Right atrium auricular region (tissue), 2 donors: ENCODE measurements at regions not wholly inside any gene's neighbourhood (a gene's known extent, or its start where the extent isn't known, plus 50 kb on each side); places are given as distances from the start of the nearest gene placed in this dataset.
"Not testable (repeated sequence)": the region's sequence is repeated elsewhere in the genome, so short reads cannot be mapped to it uniquely, and the experiment has no call there.

Experiments used
- DNase-seq: peaks from one replicate; pipeline ENCODE4 v3.0.0-alpha.2; 2019; ENCODE audit warnings: low spot score
- H3K27ac ChIP-seq, 2 donors: fragments of 200-600 bp; sonication (generic); 1 replicate in 1 of 2; 2 replicates in 1 of 2; pipeline ENCODE4 v1.5.1; 2016 to 2019
- H3K27me3 ChIP-seq, 2 donors: fragments of 200-600 bp; sonication (generic); one replicate each; pipeline versions ENCODE4 v1.5.1 to v1.6.0; 2017 to 2019
- H3K36me3 ChIP-seq: fragments of 200-600 bp; sonication (generic); one replicate; pipeline ENCODE4 v1.5.1; 2016
- H3K4me1 ChIP-seq, 2 donors: fragments of 200-600 bp; sonication (generic); one replicate each; pipeline versions ENCODE4 v1.5.1 to v1.6.0; 2017 to 2019
- H3K4me3 ChIP-seq, 2 donors: fragments of 200-600 bp; sonication (generic); 1 replicate in 1 of 2; 2 replicates in 1 of 2; pipeline ENCODE4 v1.5.1; 2017 to 2019; ENCODE audit warnings: mild to moderate bottlenecking in 1 of 2, moderate library complexity in 1 of 2
- H3K9me3 ChIP-seq, 2 donors: fragments of 200-600 bp; sonication (generic); one replicate each; pipeline ENCODE4 v1.5.1; 2019
- TF ChIP-seq, protein P1 (sequence below), 2 donors: fragments of 200-600 bp; sonication (generic); IDR thresholded peaks; one replicate each; pipeline ENCODE4 v1.5.1; 2019; ENCODE audit warnings: antibody characterized with exemption in 2 of 2

DNA sequence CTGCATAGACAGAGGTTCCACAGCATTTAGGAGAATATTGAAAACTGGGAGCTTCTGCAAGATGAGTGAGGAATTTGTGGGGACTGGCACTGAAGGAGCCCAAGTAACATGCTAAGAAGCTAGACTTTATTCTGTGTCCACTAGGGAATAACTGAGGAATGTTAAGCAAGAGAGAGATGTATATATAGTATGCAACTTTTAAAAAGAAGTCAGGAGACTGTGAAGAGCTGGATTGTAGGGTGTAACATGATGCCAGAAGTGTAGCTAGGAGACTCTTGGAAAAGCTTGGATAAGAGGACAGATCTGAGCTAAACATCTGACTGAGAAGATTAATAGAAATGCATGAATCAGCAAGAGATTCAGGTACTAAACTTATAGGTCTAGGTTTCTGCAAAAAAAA lies 270.6 kb upstream of the MMADHC start:
- TF ChIP-seq, protein P1, sequence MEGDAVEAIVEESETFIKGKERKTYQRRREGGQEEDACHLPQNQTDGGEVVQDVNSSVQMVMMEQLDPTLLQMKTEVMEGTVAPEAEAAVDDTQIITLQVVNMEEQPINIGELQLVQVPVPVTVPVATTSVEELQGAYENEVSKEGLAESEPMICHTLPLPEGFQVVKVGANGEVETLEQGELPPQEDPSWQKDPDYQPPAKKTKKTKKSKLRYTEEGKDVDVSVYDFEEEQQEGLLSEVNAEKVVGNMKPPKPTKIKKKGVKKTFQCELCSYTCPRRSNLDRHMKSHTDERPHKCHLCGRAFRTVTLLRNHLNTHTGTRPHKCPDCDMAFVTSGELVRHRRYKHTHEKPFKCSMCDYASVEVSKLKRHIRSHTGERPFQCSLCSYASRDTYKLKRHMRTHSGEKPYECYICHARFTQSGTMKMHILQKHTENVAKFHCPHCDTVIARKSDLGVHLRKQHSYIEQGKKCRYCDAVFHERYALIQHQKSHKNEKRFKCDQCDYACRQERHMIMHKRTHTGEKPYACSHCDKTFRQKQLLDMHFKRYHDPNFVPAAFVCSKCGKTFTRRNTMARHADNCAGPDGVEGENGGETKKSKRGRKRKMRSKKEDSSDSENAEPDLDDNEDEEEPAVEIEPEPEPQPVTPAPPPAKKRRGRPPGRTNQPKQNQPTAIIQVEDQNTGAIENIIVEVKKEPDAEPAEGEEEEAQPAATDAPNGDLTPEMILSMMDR (IDR thresholded peaks at IDR 0.05), result no peak
- Histone ChIP-seq H3K9me3 (no peaks in the 10 kb centered on the region), H3K27ac (no peak overlapping the region), H3K4me1 (no peaks in the 10 kb centered on the region), H3K4me3 (no peak overlapping the region), H3K27me3 (no peaks in the 10 kb centered on the region), H3K36me3 (no peaks in the 10 kb centered on the region)
- no peak for DNase-seq

DNA sequence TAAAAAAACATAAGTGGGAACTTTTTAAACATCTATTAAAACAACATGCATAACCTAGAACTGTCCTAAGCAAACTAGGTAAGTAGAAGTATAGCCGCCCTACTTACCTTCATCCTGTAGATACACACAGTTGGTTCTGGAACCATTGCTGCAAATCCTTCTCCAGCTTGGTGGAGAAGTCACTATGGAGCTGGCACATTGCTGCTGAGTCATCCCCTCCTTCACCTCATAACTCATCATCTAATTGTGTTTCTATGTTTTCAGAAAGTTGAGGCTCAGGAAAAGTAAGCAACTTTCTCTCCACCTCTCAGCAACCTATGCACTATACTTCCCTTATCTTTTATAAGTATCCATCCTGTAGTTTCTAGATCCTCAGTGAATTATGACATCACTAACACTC lies 269.8 kb upstream of the MMADHC start:
- no peak for DNase-seq
- TF ChIP-seq, protein P1 (IDR thresholded peaks at IDR 0.05), result no peak
- no peaks in the 10 kb centered on the region for H3K27me3 ChIP-seq
- no peaks in the 10 kb centered on the region for H3K4me1 ChIP-seq
- H3K36me3 ChIP-seq, result no peaks in the 10 kb centered on the region
- no peak overlapping the region for H3K27ac ChIP-seq
- H3K4me3 ChIP-seq, result no peak overlapping the region
- H3K9me3 ChIP-seq, result no peaks in the 10 kb centered on the region

DNA sequence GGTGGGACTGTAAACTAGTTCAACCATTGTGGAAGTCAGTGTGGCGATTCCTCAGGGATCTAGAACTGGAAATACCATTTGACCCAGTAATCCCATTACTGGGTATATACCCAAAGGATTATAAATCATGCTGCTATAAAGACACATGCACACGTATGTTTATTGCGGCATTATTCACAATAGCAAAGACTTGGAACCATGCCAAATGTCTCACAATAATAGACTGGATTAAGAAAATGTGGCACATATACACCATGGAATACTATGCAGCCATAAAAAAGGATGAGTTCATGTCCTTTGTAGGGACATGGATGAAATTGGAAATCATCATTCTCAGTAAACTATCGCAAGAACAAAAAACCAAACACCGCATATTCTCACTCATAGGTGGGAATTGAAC lies 268.3 kb upstream of the MMADHC start:
- not testable (repeated sequence) for H3K4me3 ChIP-seq, H3K4me1 ChIP-seq, H3K9me3 ChIP-seq, H3K27ac ChIP-seq, H3K36me3 ChIP-seq, DNase-seq, H3K27me3 ChIP-seq

DNA sequence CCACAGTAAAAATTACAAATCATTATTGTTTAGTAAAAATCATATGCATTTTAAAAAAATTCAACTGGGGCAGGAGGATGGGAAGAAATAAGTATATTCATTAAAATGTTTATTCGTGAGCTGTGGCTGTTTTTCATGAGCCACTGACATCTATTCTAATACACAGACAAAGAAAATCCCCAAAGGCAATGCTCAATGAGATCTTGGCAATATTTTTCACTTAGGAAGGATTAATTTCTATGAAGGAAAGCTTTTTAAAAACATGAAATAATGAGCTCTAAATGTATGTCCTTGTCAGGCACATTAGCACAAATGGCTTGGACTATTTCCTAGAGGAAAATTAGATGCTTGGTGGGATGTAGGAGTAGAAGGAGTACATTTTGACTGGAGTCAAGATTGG lies 262.0 kb upstream of the MMADHC start:
- Histone ChIP-seq H3K4me1 (no peaks in the 10 kb centered on the region), H3K36me3 (no peaks in the 10 kb centered on the region), H3K27me3 (no peaks in the 10 kb centered on the region), H3K9me3 (no peaks in the 10 kb centered on the region), H3K27ac (no peak overlapping the region), H3K4me3 (no peak overlapping the region)
- no peak for DNase-seq
- TF ChIP-seq, protein P1 (IDR thresholded peaks at IDR 0.05), result no peak

DNA sequence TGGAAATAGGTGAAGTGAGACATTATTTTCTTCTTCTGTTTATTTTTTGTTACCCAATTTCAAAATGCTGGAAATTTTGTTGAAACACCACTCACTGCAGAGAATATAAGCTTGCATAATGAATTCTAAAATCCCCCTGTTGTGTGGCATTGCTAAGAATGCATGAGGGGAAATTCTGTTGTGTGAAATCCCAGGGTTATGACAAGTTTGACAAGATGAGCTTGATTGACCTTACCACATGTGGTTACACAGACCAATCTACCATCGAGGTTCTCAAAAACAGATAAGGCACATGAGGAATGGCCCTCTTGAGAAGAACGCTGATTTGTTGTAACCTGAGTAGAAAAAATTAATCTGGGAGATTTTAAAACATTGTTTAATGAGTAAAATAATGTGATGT lies 261.6 kb upstream of the MMADHC start:
- Histone ChIP-seq H3K4me3 (no peak overlapping the region), H3K27ac (no peak overlapping the region), H3K4me1 (no peaks in the 10 kb centered on the region), H3K27me3 (no peaks in the 10 kb centered on the region), H3K36me3 (no peaks in the 10 kb centered on the region), H3K9me3 (no peaks in the 10 kb centered on the region)
- no peak for DNase-seq
- TF ChIP-seq, protein P1 (IDR thresholded peaks at IDR 0.05), result no peak

DNA sequence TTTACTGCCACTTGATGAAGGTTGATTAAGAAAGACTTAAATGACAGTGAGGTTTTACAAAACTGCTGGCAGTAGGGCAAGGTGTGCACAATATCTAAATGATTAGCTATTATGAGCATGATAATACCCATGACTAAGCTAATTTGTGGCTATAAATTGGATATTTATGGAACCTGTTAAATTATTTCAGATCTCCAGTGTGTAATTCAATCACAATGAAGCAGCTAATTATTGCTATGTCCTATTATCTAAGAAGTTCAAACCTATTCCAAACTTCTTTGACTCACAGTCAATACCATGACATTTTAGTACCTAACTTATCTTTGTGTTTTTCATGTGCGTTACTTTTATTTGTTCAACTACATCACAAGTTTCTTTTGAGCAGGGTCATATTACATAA lies 253.8 kb upstream of the MMADHC start:
- Histone ChIP-seq H3K9me3 (peaks cover 0 to 6% of the 10 kb centered on the region in 2 donors), H3K27me3 (no peaks in the 10 kb centered on the region), H3K36me3 (no peaks in the 10 kb centered on the region), H3K27ac (no peak overlapping the region), H3K4me3 (no peak overlapping the region), H3K4me1 (no peaks in the 10 kb centered on the region)
- TF ChIP-seq, protein P1 (IDR thresholded peaks at IDR 0.05), result no peak
- no peak for DNase-seq
